ENCODE measurements at regions not wholly inside any gene's neighbourhood (a gene's known extent, or its start where the extent isn't known, plus 50 kb on each side); places are given as distances from the start of the nearest gene placed in this dataset.

- H4K20me1 ChIP-seq (ENCODE audit: insufficient read depth, low read length) = no peaks in the 10 kb centered on the region
- no peaks in the 10 kb centered on the region for H3K4me1 ChIP-seq (ENCODE audit: insufficient read depth, low read length, poor library complexity, severe bottlenecking)
- intact Hi-C loops (cut with micrococcal nuclease; ENCODE audit: unreplicated experiment) = no loop called here
- H3K36me3 ChIP-seq (ENCODE audit: insufficient read depth, low read length) = no peaks in the 10 kb centered on the region
- TF ChIP-seq EZH2phosphoT487 (IDR thresholded peaks at IDR 0.05; ENCODE audit: borderline replicate concordance, low read depth, low read length) = no peak
- no peak for TF ChIP-seq CTCF (conservative IDR thresholded peaks at IDR 0.05; ENCODE audit: low read length)
- H3K9me2 ChIP-seq (ENCODE audit: insufficient read depth, low read length) = no peaks in the 10 kb centered on the region
- no peak overlapping the region for H3K4me3 ChIP-seq (ENCODE audit: low read depth, low read length, poor library complexity, severe bottlenecking)
- DNase-seq (ENCODE audit: low spot score) = no peak
- peaks cover 12% of the 10 kb centered on the region; the same call in 1 of the 2 replicates for H3K79me2 ChIP-seq (ENCODE audit: insufficient read depth, low read depth, low read length)
- ChIA-PET CTCF (ENCODE audit: unreplicated experiment) (no interaction called here), POLR2A (no interaction called here)
- BruUV-seq (replicated peaks) = no TSS peak
- no peak overlapping the region for H3K27ac ChIP-seq (ENCODE audit: low read depth, low read length, poor library complexity, severe bottlenecking)
- H3K9me3 ChIP-seq (ENCODE audit: low read length) = no peaks in the 10 kb centered on the region
- no peak overlapping the region for H3K4me2 ChIP-seq (ENCODE audit: low read length)
- no peak overlapping the region for H2AFZ ChIP-seq (ENCODE audit: low read length)
Measured at GRCh38 chrX:10023821-10024220, 56.7 kb downstream of the CLDN34 start.

- no peak overlapping the region for H3K27ac ChIP-seq (ENCODE audit: low read depth, low read length, poor library complexity, severe bottlenecking)
- TF ChIP-seq EZH2phosphoT487 (IDR thresholded peaks at IDR 0.05; ENCODE audit: borderline replicate concordance, low read depth, low read length) = no peak
- ChIA-PET CTCF (ENCODE audit: unreplicated experiment) (no interaction called here), POLR2A (interaction anchor here (0.6 to 1.1 kb wide), 2 partner anchors 14 to 60 kb away, joined by 3 read pairs; no protein-coding TSS in a partner anchor)
- no peaks in the 10 kb centered on the region for H4K20me1 ChIP-seq (ENCODE audit: insufficient read depth, low read length)
- BruUV-seq (replicated peaks) = no TSS peak
- H3K4me2 ChIP-seq (ENCODE audit: low read length) = no peak overlapping the region
- no peaks in the 10 kb centered on the region; the same call in 1 of the 2 replicates for H3K79me2 ChIP-seq (ENCODE audit: insufficient read depth, low read depth, low read length)
- DNase-seq (ENCODE audit: low spot score) = no peak
- no peaks in the 10 kb centered on the region for H3K9me3 ChIP-seq (ENCODE audit: low read length)
- intact Hi-C loops (cut with micrococcal nuclease; ENCODE audit: unreplicated experiment) = no loop called here
- H3K36me3 ChIP-seq (ENCODE audit: insufficient read depth, low read length) = no peaks in the 10 kb centered on the region
- peaks cover 4% of the 10 kb centered on the region for H3K4me1 ChIP-seq (ENCODE audit: insufficient read depth, low read length, poor library complexity, severe bottlenecking)
- H3K9me2 ChIP-seq (ENCODE audit: insufficient read depth, low read length) = no peaks in the 10 kb centered on the region
- no peak overlapping the region for H3K4me3 ChIP-seq (ENCODE audit: low read depth, low read length, poor library complexity, severe bottlenecking)
- no peak overlapping the region for H2AFZ ChIP-seq (ENCODE audit: low read length)
Measured at GRCh38 chrX:10025742-10026493, 58.8 kb downstream of the CLDN34 start.

- ChIA-PET POLR2A (interaction anchor here (0.6 kb wide), 1 partner anchor 693 kb away, joined by 3 read pairs; no protein-coding TSS in a partner anchor), CTCF (ENCODE audit: unreplicated experiment) (no interaction called here)
- no peaks in the 10 kb centered on the region for H3K79me2 ChIP-seq (ENCODE audit: insufficient read depth, low read depth, low read length)
- peaks cover 21% of the 10 kb centered on the region for H3K4me1 ChIP-seq (ENCODE audit: insufficient read depth, low read length, poor library complexity, severe bottlenecking)
- no peak overlapping the region for H3K4me2 ChIP-seq (ENCODE audit: low read length)
- no peaks in the 10 kb centered on the region for H3K9me2 ChIP-seq (ENCODE audit: insufficient read depth, low read length)
- H4K20me1 ChIP-seq (ENCODE audit: insufficient read depth, low read length) = no peaks in the 10 kb centered on the region
- no peak for TF ChIP-seq CTCF (conservative IDR thresholded peaks at IDR 0.05; ENCODE audit: low read length)
- no peak for TF ChIP-seq EZH2phosphoT487 (IDR thresholded peaks at IDR 0.05; ENCODE audit: borderline replicate concordance, low read depth, low read length)
- H3K4me3 ChIP-seq (ENCODE audit: low read depth, low read length, poor library complexity, severe bottlenecking) = no peak overlapping the region
- intact Hi-C loops (cut with micrococcal nuclease; ENCODE audit: unreplicated experiment) = no loop called here
- DNase-seq (ENCODE audit: low spot score) = no peak
- no peaks in the 10 kb centered on the region for H3K9me3 ChIP-seq (ENCODE audit: low read length)
- BruUV-seq (replicated peaks) = no TSS peak
- H3K27ac ChIP-seq (ENCODE audit: low read depth, low read length, poor library complexity, severe bottlenecking) = no peak overlapping the region
- no peaks in the 10 kb centered on the region for H3K36me3 ChIP-seq (ENCODE audit: insufficient read depth, low read length)
- H2AFZ ChIP-seq (ENCODE audit: low read length) = no peak overlapping the region
Measured at GRCh38 chrX:10028283-10029104, 61.3 kb downstream of the CLDN34 start.
